Choroid plexus epithelial cell (primary cell): ENCODE measurements at regions not wholly inside any gene's neighbourhood (a gene's known extent, or its start where the extent isn't known, plus 50 kb on each side); places are given as distances from the start of the nearest gene placed in this dataset.

Experiments used
- DNase-seq: peaks from one replicate; pipeline ENCODE4 v3.0.0-alpha.2; 2010; ENCODE audit warnings: low read depth
- H3K4me3 ChIP-seq: 2 replicates; pipeline ENCODE4 v1.5.1; 2011; ENCODE audit warnings: low read depth, mild to moderate bottlenecking, control low read depth, low read length, moderate library complexity
- CTCF ChIP-seq: conservative IDR thresholded peaks from 2 replicates; pipeline ENCODE4 v1.5.1; 2011; ENCODE audit warnings: low read depth, mild to moderate bottlenecking, control low read depth, inconsistent platforms, low read length, moderate library complexity

GRCh38 chrX:122868631-122869030, 315.4 kb upstream of the GRIA3 start:
- no peak overlapping the region for H3K4me3 ChIP-seq
- TF ChIP-seq CTCF, result no peak
- DNase-seq, result peak; percentile 4

GRCh38 chrX:122869171-122869570, 314.9 kb upstream of the GRIA3 start:
- TF ChIP-seq CTCF, result no peak
- DNase-seq, result peak; percentile 2
- H3K4me3 ChIP-seq, result no peak overlapping the region

GRCh38 chrX:122878269-122878668, 305.8 kb upstream of the GRIA3 start:
- TF ChIP-seq CTCF, result no peak
- no peak for DNase-seq
- no peak overlapping the region for H3K4me3 ChIP-seq

GRCh38 chrX:122880952-122881351, 303.1 kb upstream of the GRIA3 start:
- TF ChIP-seq CTCF, result no peak
- no peak overlapping the region for H3K4me3 ChIP-seq
- no peak for DNase-seq

GRCh38 chrX:122890729-122891128, 293.3 kb upstream of the GRIA3 start:
- no peak overlapping the region for H3K4me3 ChIP-seq
- no peak for TF ChIP-seq CTCF
- DNase-seq, result no peak

GRCh38 chrX:122906726-122907125, 277.4 kb upstream of the GRIA3 start:
- DNase-seq, result no peak
- no peak for TF ChIP-seq CTCF

GRCh38 chrX:122907375-122907774, 276.7 kb upstream of the GRIA3 start:
- DNase-seq, result no peak
- no peak overlapping the region for H3K4me3 ChIP-seq
- TF ChIP-seq CTCF, result no peak

More at GRCh38 chrX:122906726-122907125, 277.4 kb upstream of the GRIA3 start:
- no peak overlapping the region for H3K4me3 ChIP-seq
